Thoracic aorta (tissue), 2 donors: ENCODE measurements at regions not wholly inside any gene's neighbourhood (a gene's known extent, or its start where the extent isn't known, plus 50 kb on each side); places are given as distances from the start of the nearest gene placed in this dataset.

Experiments used
- ATAC-seq: fragments of 150-250 bp; one replicate; pipeline ENCODE4 v1.8.0; 2017; ENCODE audit warnings: low read depth; ENCODE audit not compliant: insufficient number of reproducible peaks, low FRiP score
- DNase-seq: peaks from one replicate; pipeline ENCODE4 v3.0.0-alpha.2; 2020; ENCODE audit warnings: low spot score
- H3K27ac ChIP-seq, 2 donors: fragments of 200-600 bp; sonication (generic); 1 replicate in 1 of 2; 2 replicates in 1 of 2; pipeline ENCODE4 v1.5.1; 2016; ENCODE audit warnings: mild to moderate bottlenecking in 2 of 2, moderate library complexity in 2 of 2
- H3K27me3 ChIP-seq: fragments of 200-600 bp; sonication (generic); replicated peaks from 2 replicates; pipeline ENCODE4 v1.6.0; 2016; ENCODE audit warnings: mild to moderate bottlenecking; ENCODE audit not compliant: insufficient read depth
- H3K36me3 ChIP-seq: fragments of 200-600 bp; sonication (generic); one replicate; pipeline ENCODE4 v1.5.1; 2016
- H3K4me1 ChIP-seq, 2 donors: fragments of 200-600 bp; sonication (generic); 1 replicate in 1 of 2; 2 replicates in 1 of 2; pipeline versions ENCODE4 v1.5.1 to v1.6.0; 2016; ENCODE audit warnings: low read depth in 2 of 2, mild to moderate bottlenecking in 1 of 2; ENCODE audit not compliant: control insufficient read depth in 1 of 2
- H3K4me3 ChIP-seq: fragments of 200-600 bp; sonication (generic); 2 replicates; pipeline ENCODE4 v1.5.1; 2016; ENCODE audit warnings: mild to moderate bottlenecking
- H3K9me3 ChIP-seq: fragments of 200-600 bp; sonication (generic); 2 replicates; pipeline ENCODE4 v1.5.1; 2016
- TF ChIP-seq, protein P1 (sequence below): fragments of 200-600 bp; sonication (generic); IDR thresholded peaks from one replicate; pipeline ENCODE4 v1.5.1; 2019; ENCODE audit warnings: antibody characterized with exemption

DNA sequence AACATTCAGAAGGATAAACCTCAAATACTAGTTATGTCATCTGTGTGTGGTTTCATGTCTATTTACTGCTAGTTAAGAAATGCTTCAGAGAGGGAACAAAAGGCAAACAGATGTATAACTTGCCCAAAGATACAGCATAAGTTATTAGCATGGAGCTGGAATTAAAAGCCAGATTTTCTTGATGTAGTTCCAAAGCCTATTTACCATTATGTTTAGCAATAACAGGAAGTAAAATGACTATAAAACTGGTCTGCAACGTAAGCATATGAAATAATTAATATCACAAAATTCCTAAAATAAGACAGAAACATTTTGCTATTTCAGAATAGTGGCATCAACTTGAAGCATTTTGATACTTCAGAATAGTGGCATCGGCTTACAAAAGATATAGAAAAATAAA lies 1232.8 kb downstream of the NCAM2 start:
- H3K9me3 ChIP-seq, result no peaks in the 10 kb centered on the region
- TF ChIP-seq, protein P1, sequence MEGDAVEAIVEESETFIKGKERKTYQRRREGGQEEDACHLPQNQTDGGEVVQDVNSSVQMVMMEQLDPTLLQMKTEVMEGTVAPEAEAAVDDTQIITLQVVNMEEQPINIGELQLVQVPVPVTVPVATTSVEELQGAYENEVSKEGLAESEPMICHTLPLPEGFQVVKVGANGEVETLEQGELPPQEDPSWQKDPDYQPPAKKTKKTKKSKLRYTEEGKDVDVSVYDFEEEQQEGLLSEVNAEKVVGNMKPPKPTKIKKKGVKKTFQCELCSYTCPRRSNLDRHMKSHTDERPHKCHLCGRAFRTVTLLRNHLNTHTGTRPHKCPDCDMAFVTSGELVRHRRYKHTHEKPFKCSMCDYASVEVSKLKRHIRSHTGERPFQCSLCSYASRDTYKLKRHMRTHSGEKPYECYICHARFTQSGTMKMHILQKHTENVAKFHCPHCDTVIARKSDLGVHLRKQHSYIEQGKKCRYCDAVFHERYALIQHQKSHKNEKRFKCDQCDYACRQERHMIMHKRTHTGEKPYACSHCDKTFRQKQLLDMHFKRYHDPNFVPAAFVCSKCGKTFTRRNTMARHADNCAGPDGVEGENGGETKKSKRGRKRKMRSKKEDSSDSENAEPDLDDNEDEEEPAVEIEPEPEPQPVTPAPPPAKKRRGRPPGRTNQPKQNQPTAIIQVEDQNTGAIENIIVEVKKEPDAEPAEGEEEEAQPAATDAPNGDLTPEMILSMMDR, result no peak
- DNase-seq (no peak), ATAC-seq (no peak)
- no peak overlapping the region for H3K27ac ChIP-seq
- no peaks in the 10 kb centered on the region for H3K4me1 ChIP-seq
- no peak overlapping the region for H3K4me3 ChIP-seq
- no peaks in the 10 kb centered on the region for H3K27me3 ChIP-seq
- H3K36me3 ChIP-seq, result no peaks in the 10 kb centered on the region

DNA sequence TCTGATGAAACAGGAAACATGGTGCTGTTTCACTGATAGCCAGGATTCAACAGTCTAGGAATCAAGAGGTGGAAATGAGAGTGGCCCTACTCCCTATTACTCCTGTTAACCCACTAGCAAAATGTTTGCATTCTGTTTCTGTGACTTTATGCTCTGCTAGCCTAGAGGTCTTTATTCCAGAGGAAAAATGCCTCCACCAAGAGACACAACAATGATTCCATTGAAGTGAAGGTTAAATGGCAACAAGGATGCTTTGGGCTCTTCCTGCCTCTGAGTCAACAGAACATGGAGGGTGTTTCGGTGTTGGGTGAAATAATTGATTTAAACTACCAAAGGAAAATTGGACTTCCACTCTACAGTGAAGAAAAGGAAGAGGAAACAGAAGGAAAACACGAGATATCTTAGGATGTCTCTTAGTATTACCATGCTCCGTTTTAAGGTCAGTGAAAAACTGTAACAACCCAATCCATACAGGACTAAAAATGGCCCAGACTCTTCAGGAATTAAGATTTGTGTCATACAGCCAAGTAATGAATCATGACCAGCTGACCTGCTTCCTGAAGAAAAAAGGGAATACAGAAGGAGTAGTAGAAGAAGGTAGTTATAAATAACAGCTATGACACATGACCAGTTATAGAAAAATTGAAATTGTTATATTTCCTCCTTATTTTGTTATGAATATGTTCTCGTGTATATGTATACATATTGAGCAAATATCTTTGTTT lies 1237.8 kb downstream of the NCAM2 start:
- no peaks in the 10 kb centered on the region for H3K4me1 ChIP-seq
- ATAC-seq (no peak), DNase-seq (no peak)
- TF ChIP-seq, protein P1, result no peak
- H3K4me3 ChIP-seq, result no peak overlapping the region
- no peaks in the 10 kb centered on the region for H3K27me3 ChIP-seq
- H3K36me3 ChIP-seq, result no peaks in the 10 kb centered on the region
- no peaks in the 10 kb centered on the region for H3K9me3 ChIP-seq
- no peak overlapping the region for H3K27ac ChIP-seq

DNA sequence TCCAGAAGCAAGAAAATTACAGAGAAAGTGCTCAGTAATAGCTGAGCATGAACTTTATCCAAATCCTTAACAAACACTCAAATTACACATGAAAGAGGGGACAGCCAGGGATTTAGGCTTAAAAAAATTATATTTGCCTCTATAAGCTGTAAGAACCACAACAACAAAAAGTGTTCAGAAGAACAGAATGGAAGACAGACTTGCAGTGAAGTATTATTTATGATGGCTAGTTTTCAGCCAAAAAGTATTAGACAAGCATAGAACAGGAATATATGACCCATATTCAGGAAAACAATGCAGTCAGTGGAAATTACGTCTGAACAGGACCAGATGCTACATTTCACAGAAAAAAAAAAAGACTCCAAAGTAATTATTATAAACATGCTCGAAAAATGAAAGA lies 1246.3 kb downstream of the NCAM2 start:
- no peaks in the 10 kb centered on the region for H3K9me3 ChIP-seq
- DNase-seq (no peak), ATAC-seq (no peak)
- no peak overlapping the region for H3K27ac ChIP-seq
- H3K36me3 ChIP-seq, result no peaks in the 10 kb centered on the region
- H3K4me1 ChIP-seq, result no peaks in the 10 kb centered on the region
- H3K4me3 ChIP-seq, result no peak overlapping the region
- H3K27me3 ChIP-seq, result no peaks in the 10 kb centered on the region
- TF ChIP-seq, protein P1, result no peak

DNA sequence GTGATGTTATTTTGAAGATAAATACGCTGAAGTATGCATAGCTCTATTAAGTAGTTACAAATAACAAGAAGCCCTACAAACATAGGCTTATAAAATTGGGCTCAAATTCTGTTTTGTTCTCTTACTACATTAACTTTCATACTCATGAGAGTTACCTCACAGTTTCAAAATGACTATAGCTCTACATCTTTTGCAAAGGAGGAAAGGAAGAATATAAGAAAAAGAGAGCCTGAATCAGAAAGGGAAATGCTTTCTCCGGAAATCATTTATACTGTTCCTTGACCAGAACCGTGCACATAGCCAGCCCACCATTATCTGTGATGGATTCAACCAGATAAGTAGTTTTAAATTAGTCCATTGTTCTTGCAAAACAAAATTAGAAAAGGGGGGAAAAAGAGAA lies 1252.1 kb downstream of the NCAM2 start:
- Histone ChIP-seq H3K27ac (no peak overlapping the region), H3K4me1 (no peaks in the 10 kb centered on the region), H3K36me3 (no peaks in the 10 kb centered on the region), H3K4me3 (no peak overlapping the region), H3K27me3 (no peaks in the 10 kb centered on the region), H3K9me3 (no peaks in the 10 kb centered on the region)
- DNase-seq, result no peak
- ATAC-seq, result no peak
- TF ChIP-seq, protein P1, result no peak

DNA sequence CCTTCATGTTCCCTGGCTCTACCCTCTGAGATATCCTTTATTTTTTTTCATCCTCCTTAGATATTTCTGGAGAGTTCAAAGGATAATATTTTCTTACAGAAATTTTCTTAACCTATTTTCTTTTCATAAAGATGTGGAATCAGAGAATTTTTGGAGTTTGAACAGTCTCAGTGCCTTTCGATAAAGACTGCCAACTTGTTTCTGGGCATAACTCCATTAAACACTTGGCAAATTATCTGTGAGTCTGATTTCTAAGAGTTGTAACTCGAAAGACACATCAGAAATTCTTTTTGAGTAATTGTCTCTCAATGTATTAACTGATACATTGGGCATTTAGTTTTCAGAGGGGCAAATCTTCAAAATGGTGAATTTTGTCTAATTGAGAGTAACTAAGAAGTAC lies 1255.6 kb downstream of the NCAM2 start:
- no peaks in the 10 kb centered on the region for H3K27me3 ChIP-seq
- H3K4me3 ChIP-seq, result no peak overlapping the region
- TF ChIP-seq, protein P1, result no peak
- no peaks in the 10 kb centered on the region for H3K4me1 ChIP-seq
- no peak overlapping the region for H3K27ac ChIP-seq
- H3K36me3 ChIP-seq, result no peaks in the 10 kb centered on the region
- no peaks in the 10 kb centered on the region for H3K9me3 ChIP-seq
- ATAC-seq (no peak), DNase-seq (no peak)
